Activated naive CD4-positive, alpha-beta T cell treated with anti-CD3 and anti-CD28 coated beads for 36 hours (primary cell): ENCODE measurements at regions not wholly inside any gene's neighbourhood (a gene's known extent, or its start where the extent isn't known, plus 50 kb on each side); places are given as distances from the start of the nearest gene placed in this dataset.

Source experiments
- CTCF ChIA-PET: fragments of 350-600 bp; sonication (Branson Sonifier 250); formaldehyde crosslinking; loops from one replicate; lab custom pipeline; 2021; ENCODE audit warnings: antibody characterized with exemption; lab: Charles Lee
- DNase-seq: peaks from one replicate; pipeline ENCODE4 v3.0.0-alpha.2; 2020
- H3K27ac Mint-ChIP-seq: one replicate; pipeline ENCODE4 v1.8.0; 2021; ENCODE audit warnings: mild to moderate bottlenecking, mixed read lengths
- H3K27me3 Mint-ChIP-seq: one replicate; pipeline ENCODE4 v1.8.0; 2021; ENCODE audit warnings: low read depth, mixed read lengths
- H3K36me3 Mint-ChIP-seq: one replicate; pipeline ENCODE4 v1.8.0; 2021; ENCODE audit warnings: low read depth, mixed read lengths
- H3K4me1 Mint-ChIP-seq: one replicate; pipeline ENCODE4 v1.8.0; 2021; ENCODE audit warnings: low read depth, mixed read lengths
- H3K4me3 Mint-ChIP-seq: one replicate; pipeline ENCODE4 v1.8.0; 2021; ENCODE audit warnings: mild to moderate bottlenecking, moderate library complexity, mixed read lengths
- H3K9me3 Mint-ChIP-seq: one replicate; pipeline ENCODE4 v1.8.0; 2021; ENCODE audit warnings: mixed read lengths
- intact Hi-C: fragments of 100-400 bp; cut with micrococcal nuclease; formaldehyde crosslinking; loops from one replicate; pipeline ENCODE4 v1.15.1; 2023

- H3K4me1 Mint-ChIP-seq: no peaks in the 10 kb centered on the region
- intact Hi-C loops: no loop called here
- peaks cover 1% of the 10 kb centered on the region for H3K9me3 Mint-ChIP-seq
- H3K27me3 Mint-ChIP-seq: no peaks in the 10 kb centered on the region
- no peak overlapping the region for H3K4me3 Mint-ChIP-seq
- CTCF ChIA-PET: no interaction called here
- H3K36me3 Mint-ChIP-seq: no peaks in the 10 kb centered on the region
- DNase-seq: no peak
- no peak overlapping the region for H3K27ac Mint-ChIP-seq
Measured at GRCh38 chr5:166166071-166166470, 2125.4 kb upstream of the WWC1 start.

- H3K27ac Mint-ChIP-seq: no peak overlapping the region
- H3K4me1 Mint-ChIP-seq: no peaks in the 10 kb centered on the region
- no peaks in the 10 kb centered on the region for H3K27me3 Mint-ChIP-seq
- no peak for DNase-seq
- peaks cover 5% of the 10 kb centered on the region for H3K9me3 Mint-ChIP-seq
- no peaks in the 10 kb centered on the region for H3K36me3 Mint-ChIP-seq
- CTCF ChIA-PET: no interaction called here
- no peak overlapping the region for H3K4me3 Mint-ChIP-seq
- intact Hi-C loops: no loop called here
Measured at GRCh38 chr5:166172597-166172996, 2118.8 kb upstream of the WWC1 start.

- Mint-ChIP-seq H3K36me3 (no peaks in the 10 kb centered on the region), H3K4me3 (no peak overlapping the region), H3K27ac (no peak overlapping the region), H3K27me3 (no peaks in the 10 kb centered on the region), H3K9me3 (peaks cover 5% of the 10 kb centered on the region), H3K4me1 (no peaks in the 10 kb centered on the region)
- no peak for DNase-seq
- CTCF ChIA-PET: interaction anchor here (0.6 kb wide), 1 partner anchor 10 kb away, joined by 3 read pairs; no protein-coding TSS in a partner anchor
- intact Hi-C loops: no loop called here
Measured at GRCh38 chr5:166178411-166179080, 2112.9 kb upstream of the WWC1 start.

GRCh38 chr5:166185185-166185584 lies 2106.3 kb upstream of the WWC1 start:
- Mint-ChIP-seq H3K36me3 (no peaks in the 10 kb centered on the region), H3K27ac (no peak overlapping the region), H3K4me3 (no peak overlapping the region), H3K27me3 (no peaks in the 10 kb centered on the region), H3K4me1 (no peaks in the 10 kb centered on the region), H3K9me3 (peaks cover 4% of the 10 kb centered on the region)
- CTCF ChIA-PET: no interaction called here
- DNase-seq: no peak
- intact Hi-C loops: no loop called here

- Mint-ChIP-seq H3K4me3 (no peak overlapping the region), H3K36me3 (no peaks in the 10 kb centered on the region), H3K9me3 (peaks cover 4% of the 10 kb centered on the region), H3K4me1 (no peaks in the 10 kb centered on the region), H3K27me3 (no peaks in the 10 kb centered on the region), H3K27ac (no peak overlapping the region)
- intact Hi-C loops: no loop called here
- DNase-seq: no peak
- CTCF ChIA-PET: interaction anchor here (0.6 kb wide), 1 partner anchor 10 kb away, joined by 3 read pairs; no protein-coding TSS in a partner anchor
Measured at GRCh38 chr5:166188501-166189325, 2102.7 kb upstream of the WWC1 start.

- no peak for DNase-seq
- Mint-ChIP-seq H3K4me3 (no peak overlapping the region), H3K36me3 (no peaks in the 10 kb centered on the region), H3K27ac (no peak overlapping the region), H3K27me3 (no peaks in the 10 kb centered on the region), H3K9me3 (peaks cover 4% of the 10 kb centered on the region), H3K4me1 (no peaks in the 10 kb centered on the region)
- CTCF ChIA-PET: no interaction called here
- intact Hi-C loops: no loop called here
Measured at GRCh38 chr5:166192696-166193095, 2098.7 kb upstream of the WWC1 start.

GRCh38 chr5:166195981-166196380 lies 2095.5 kb upstream of the WWC1 start:
- Mint-ChIP-seq H3K4me3 (no peak overlapping the region), H3K27me3 (no peaks in the 10 kb centered on the region), H3K27ac (no peak overlapping the region), H3K4me1 (no peaks in the 10 kb centered on the region), H3K9me3 (peaks cover 3% of the 10 kb centered on the region), H3K36me3 (no peaks in the 10 kb centered on the region)
- intact Hi-C loops: no loop called here
- no peak for DNase-seq
- CTCF ChIA-PET: interaction anchor here (0.5 kb wide), 1 partner anchor 222 kb away, joined by 3 read pairs; no protein-coding TSS in a partner anchor

DNA sequence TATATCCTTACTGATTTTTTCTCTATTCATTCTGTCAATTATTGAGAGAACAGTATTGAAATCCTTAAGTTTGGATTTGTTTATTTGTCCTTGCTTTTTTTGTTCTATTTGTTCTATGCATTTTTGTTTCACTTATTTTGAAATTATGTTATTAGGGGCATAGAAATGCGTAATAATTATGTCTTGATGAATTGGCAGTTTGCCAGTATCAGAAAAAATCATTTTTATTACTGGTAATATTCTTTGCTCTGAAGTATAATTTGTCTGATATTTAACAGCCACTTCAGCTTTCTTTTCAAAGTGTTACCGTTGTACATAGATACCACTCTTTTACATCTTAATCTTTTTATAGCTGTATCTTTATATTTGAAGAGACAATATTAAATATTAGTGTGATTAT lies 2090.9 kb upstream of the WWC1 start:
- Mint-ChIP-seq H3K27me3 (no peaks in the 10 kb centered on the region), H3K4me3 (no peak overlapping the region), H3K27ac (no peak overlapping the region), H3K9me3 (peaks cover 1% of the 10 kb centered on the region), H3K4me1 (no peaks in the 10 kb centered on the region), H3K36me3 (no peaks in the 10 kb centered on the region)
- intact Hi-C loops: no loop called here
- DNase-seq: no peak
- CTCF ChIA-PET: no interaction called here

DNA sequence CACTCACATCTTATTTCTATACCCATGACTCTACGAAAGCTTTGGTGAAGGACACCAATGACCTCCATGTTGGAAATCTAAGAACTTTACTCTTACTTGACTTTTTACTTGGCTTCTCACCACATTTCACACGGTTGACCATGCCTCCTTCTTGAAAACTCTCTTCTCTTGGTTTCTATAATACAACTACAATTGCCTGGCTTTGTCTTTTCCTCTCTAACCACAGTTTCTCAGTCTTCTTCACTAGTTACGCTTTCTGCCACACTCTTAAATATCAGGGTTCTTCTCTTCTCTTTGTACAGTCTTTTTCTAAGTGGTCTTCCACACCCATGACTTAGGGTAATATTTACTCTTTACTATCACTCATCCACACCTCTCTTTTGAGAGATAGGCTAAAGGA lies 2079.8 kb upstream of the WWC1 start:
- intact Hi-C loops: no loop called here
- H3K36me3 Mint-ChIP-seq: no peaks in the 10 kb centered on the region
- no peak overlapping the region for H3K4me3 Mint-ChIP-seq
- no peak overlapping the region for H3K27ac Mint-ChIP-seq
- CTCF ChIA-PET: no interaction called here
- no peaks in the 10 kb centered on the region for H3K27me3 Mint-ChIP-seq
- no peak for DNase-seq
- H3K4me1 Mint-ChIP-seq: no peaks in the 10 kb centered on the region
- H3K9me3 Mint-ChIP-seq: peaks cover 7% of the 10 kb centered on the region

GRCh38 chr5:166236327-166236726 lies 2055.1 kb upstream of the WWC1 start:
- no peaks in the 10 kb centered on the region for H3K4me1 Mint-ChIP-seq
- CTCF ChIA-PET: no interaction called here
- H3K36me3 Mint-ChIP-seq: no peaks in the 10 kb centered on the region
- DNase-seq: no peak
- intact Hi-C loops: no loop called here
- H3K27ac Mint-ChIP-seq: no peak overlapping the region
- H3K4me3 Mint-ChIP-seq: no peak overlapping the region
- H3K9me3 Mint-ChIP-seq: peaks cover 15% of the 10 kb centered on the region
- no peaks in the 10 kb centered on the region for H3K27me3 Mint-ChIP-seq

DNA sequence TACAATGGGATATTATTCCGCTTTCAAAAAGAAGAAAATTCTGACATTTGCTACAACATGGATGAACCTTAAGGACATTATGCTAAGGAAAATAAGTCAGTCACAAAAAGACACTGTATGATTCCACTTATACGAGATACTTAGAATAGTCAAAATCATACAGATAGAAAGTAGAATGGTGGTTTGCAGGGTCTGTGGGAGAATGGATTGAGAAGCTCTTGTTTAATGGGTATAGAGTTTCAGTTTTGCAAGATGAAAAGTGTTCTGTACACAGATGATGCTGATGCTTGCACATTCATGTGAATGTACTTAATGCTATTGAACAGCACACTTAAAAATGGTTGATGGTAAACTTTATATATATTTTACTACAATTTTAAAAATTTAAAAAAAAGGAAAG lies 2050.7 kb upstream of the WWC1 start:
- H3K27ac Mint-ChIP-seq: no peak overlapping the region
- H3K4me3 Mint-ChIP-seq: no peak overlapping the region
- peaks cover 16% of the 10 kb centered on the region for H3K9me3 Mint-ChIP-seq
- intact Hi-C loops: no loop called here
- H3K4me1 Mint-ChIP-seq: no peaks in the 10 kb centered on the region
- H3K36me3 Mint-ChIP-seq: no peaks in the 10 kb centered on the region
- CTCF ChIA-PET: no interaction called here
- no peaks in the 10 kb centered on the region for H3K27me3 Mint-ChIP-seq
- no peak for DNase-seq

DNA sequence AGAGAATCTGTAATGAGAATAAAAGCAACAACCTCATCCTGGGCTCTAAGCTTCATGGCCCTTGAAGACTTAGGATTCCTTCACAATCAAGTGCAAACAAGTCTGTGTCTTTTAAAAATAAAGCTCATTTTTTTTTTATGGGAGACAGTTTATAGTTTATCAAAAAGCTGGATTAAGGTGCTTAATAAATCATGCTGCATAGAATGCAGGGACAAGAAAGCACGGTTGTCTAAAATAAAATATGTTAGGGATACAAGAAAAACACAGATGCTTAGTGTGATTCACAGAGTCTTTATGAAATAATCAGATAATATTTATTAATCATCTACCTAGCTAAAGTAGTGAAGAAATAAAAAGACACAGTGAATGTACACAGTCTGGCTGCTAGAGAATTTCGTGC lies 2045.9 kb upstream of the WWC1 start:
- H3K27me3 Mint-ChIP-seq: no peaks in the 10 kb centered on the region
- no peak for DNase-seq
- peaks cover 16% of the 10 kb centered on the region for H3K9me3 Mint-ChIP-seq
- no peak overlapping the region for H3K27ac Mint-ChIP-seq
- intact Hi-C loops: no loop called here
- CTCF ChIA-PET: no interaction called here
- no peaks in the 10 kb centered on the region for H3K36me3 Mint-ChIP-seq
- no peak overlapping the region for H3K4me3 Mint-ChIP-seq
- no peaks in the 10 kb centered on the region for H3K4me1 Mint-ChIP-seq

DNA sequence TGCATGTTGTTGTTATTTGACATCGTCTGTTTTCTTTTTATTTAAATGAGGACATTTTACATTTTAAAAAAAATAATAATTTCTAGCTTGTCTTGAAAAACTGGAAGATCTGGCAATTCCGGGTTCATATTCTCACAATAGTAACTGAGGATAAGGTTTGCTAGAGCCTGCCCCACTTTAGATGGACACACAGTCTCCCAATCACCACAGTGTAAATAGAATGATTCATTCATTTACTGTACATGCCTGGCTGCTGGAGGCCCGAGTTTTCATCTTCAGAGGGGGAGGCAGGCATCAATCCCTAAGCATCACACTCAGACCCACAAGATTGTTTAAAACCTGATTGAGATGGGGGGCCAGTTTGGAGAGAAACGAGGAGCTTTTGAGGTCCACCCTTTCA lies 2039.7 kb upstream of the WWC1 start:
- peaks cover 19% of the 10 kb centered on the region for H3K9me3 Mint-ChIP-seq
- no peaks in the 10 kb centered on the region for H3K36me3 Mint-ChIP-seq
- H3K4me3 Mint-ChIP-seq: no peak overlapping the region
- H3K4me1 Mint-ChIP-seq: no peaks in the 10 kb centered on the region
- H3K27ac Mint-ChIP-seq: no peak overlapping the region
- DNase-seq: no peak
- no peaks in the 10 kb centered on the region for H3K27me3 Mint-ChIP-seq
- CTCF ChIA-PET: no interaction called here
- intact Hi-C loops: no loop called here
